Caco-2 (cell line): ENCODE measurements at regions not wholly inside any gene's neighbourhood (a gene's known extent, or its start where the extent isn't known, plus 50 kb on each side); places are given as distances from the start of the nearest gene placed in this dataset.

ENCODE experiments used
- BruUV-seq: library from RNA; stranded (reverse); fragments of 400-500 nt; replicated peaks from 2 replicates; lab custom pipeline; 2021; lab: Mats Ljungman, UMichigan
- CTCF ChIA-PET: fragments of 300-600 bp; sonication (Branson Sonifier 250); formaldehyde crosslinking; loops from one replicate; lab custom pipeline; 2022; ENCODE audit warnings: antibody characterized with exemption; lab: Charles Lee
- POLR2A ChIA-PET: fragments of 300-600 bp; sonication (Branson Sonifier 250); formaldehyde crosslinking; loops from one replicate; lab custom pipeline; 2022; ENCODE audit warnings: antibody characterized with exemption; lab: Charles Lee
- DNase-seq, 2 experiments: peaks; one replicate each; pipeline versions ENCODE4 v3.0.0 to v3.0.0-alpha.2; 2020 to 2022
- H3K27me3 ChIP-seq: replicated peaks from 2 replicates; pipeline ENCODE4 v1.6.0; 2011; ENCODE audit warnings: low read length; ENCODE audit not compliant: control insufficient read depth, insufficient read depth
- H3K36me3 ChIP-seq: 2 replicates; pipeline ENCODE4 v1.5.1; 2011; ENCODE audit warnings: low read length; ENCODE audit not compliant: control insufficient read depth, insufficient read depth
- H3K4me1 ChIP-seq: fragments of 250-450 bp; sonication (Bioruptor Pico); 2 replicates; pipeline ENCODE4 v1.5.1; 2020; ENCODE audit warnings: mild to moderate bottlenecking
- H3K4me3 ChIP-seq: 2 replicates; pipeline ENCODE4 v1.5.1; 2011; ENCODE audit warnings: low read depth, mild to moderate bottlenecking, control low read depth, low read length
- H3K9me3 ChIP-seq: fragments of 250-450 bp; sonication (Bioruptor Pico); 2 replicates; pipeline ENCODE4 v1.5.1; 2020; ENCODE audit warnings: mild to moderate bottlenecking, moderate library complexity
- H3K27ac Mint-ChIP-seq: one replicate; pipeline ENCODE4 v1.8.0; 2022; ENCODE audit warnings: mixed read lengths; ENCODE audit not compliant: unreplicated experiment
- H3K27me3 Mint-ChIP-seq: one replicate; pipeline ENCODE4 v1.8.0; 2022; ENCODE audit warnings: mixed read lengths; ENCODE audit not compliant: insufficient read depth, unreplicated experiment
- H3K36me3 Mint-ChIP-seq: one replicate; pipeline ENCODE4 v1.8.0; 2022; ENCODE audit warnings: mild to moderate bottlenecking, mixed read lengths; ENCODE audit not compliant: insufficient read depth, unreplicated experiment
- H3K4me1 Mint-ChIP-seq: one replicate; pipeline ENCODE4 v1.8.0; 2022; ENCODE audit warnings: low read depth, mixed read lengths; ENCODE audit not compliant: unreplicated experiment
- H3K4me3 Mint-ChIP-seq: one replicate; pipeline ENCODE4 v1.8.0; 2022; ENCODE audit warnings: mild to moderate bottlenecking, moderate library complexity, mixed read lengths; ENCODE audit not compliant: unreplicated experiment
- H3K9me3 Mint-ChIP-seq: one replicate; pipeline ENCODE4 v1.8.0; 2022; ENCODE audit warnings: mixed read lengths; ENCODE audit not compliant: unreplicated experiment
- intact Hi-C: fragments of 100-400 bp; cut with micrococcal nuclease; formaldehyde crosslinking; loops from one replicate; pipeline ENCODE4 v1.10.0; 2022; ENCODE audit not compliant: unreplicated experiment
- TF ChIP-seq, protein P1 (sequence below), 2 experiments: fragments of 200-600 bp in 1 of 2; IDR thresholded peaks; 1 replicate in 1 of 2; 2 replicates in 1 of 2; pipeline versions ENCODE4 v1.5.1 to v1.8.0; 2011 to 2022; ENCODE audit warnings: antibody characterized with exemption in 1 of 2, control low read depth in 1 of 2, inconsistent platforms in 1 of 2, low read depth in 1 of 2, low read length in 1 of 2, mild to moderate bottlenecking in 1 of 2, moderate library complexity in 1 of 2; ENCODE audit not compliant: insufficient read depth in 1 of 2, severe bottlenecking in 1 of 2, unreplicated experiment in 1 of 2

DNA sequence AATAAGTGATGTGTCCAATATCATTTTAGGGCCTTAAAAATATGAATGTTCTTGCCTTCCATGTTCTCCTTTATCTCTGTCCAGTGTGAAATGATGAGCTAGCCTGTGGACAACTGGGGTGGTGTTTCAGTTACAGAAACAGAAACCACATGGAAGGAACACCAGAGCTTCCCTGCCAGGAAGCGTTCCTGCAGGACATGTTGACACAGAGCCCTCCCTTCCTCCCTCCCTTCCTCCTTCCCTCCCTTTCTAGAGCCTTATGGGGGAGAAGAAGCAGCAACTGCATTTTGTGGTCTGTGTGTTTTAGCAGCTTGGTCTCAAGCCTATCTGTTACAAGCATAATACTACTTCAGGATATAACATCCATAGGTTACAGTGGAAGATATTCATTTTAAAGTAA, 539.7 kb upstream of the NETO1 start:
- Mint-ChIP-seq H3K9me3 (no peaks in the 10 kb centered on the region), H3K4me1 (no peaks in the 10 kb centered on the region)
- CTCF ChIA-PET, result no interaction called here

DNA sequence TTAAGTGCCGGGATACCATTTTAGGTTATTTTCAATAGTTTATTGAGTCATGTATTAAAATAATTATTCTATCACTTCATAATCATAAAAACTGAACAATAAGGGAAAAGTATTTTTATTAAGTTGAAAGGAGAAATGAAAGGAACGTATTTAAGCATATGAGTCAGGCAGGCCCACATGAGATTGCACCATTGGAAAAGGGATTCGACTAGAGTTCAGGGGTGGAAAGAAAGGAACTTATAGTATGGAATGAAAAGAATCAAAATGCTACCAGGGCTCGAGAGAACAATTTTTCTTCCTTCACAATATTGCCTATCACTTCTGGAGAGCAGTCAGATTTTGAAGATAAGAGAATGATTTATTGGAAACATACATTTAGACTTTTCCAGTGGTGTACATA, 516.5 kb upstream of the NETO1 start:
- Histone ChIP-seq H3K36me3 (no peaks in the 10 kb centered on the region), H3K27me3 (no peaks in the 10 kb centered on the region), H3K4me3 (no peak overlapping the region), H3K4me1 (no peaks in the 10 kb centered on the region), H3K9me3 (no peaks in the 10 kb centered on the region)
- H3K36me3 Mint-ChIP-seq, result no peaks in the 10 kb centered on the region
- TF ChIP-seq, protein P1, sequence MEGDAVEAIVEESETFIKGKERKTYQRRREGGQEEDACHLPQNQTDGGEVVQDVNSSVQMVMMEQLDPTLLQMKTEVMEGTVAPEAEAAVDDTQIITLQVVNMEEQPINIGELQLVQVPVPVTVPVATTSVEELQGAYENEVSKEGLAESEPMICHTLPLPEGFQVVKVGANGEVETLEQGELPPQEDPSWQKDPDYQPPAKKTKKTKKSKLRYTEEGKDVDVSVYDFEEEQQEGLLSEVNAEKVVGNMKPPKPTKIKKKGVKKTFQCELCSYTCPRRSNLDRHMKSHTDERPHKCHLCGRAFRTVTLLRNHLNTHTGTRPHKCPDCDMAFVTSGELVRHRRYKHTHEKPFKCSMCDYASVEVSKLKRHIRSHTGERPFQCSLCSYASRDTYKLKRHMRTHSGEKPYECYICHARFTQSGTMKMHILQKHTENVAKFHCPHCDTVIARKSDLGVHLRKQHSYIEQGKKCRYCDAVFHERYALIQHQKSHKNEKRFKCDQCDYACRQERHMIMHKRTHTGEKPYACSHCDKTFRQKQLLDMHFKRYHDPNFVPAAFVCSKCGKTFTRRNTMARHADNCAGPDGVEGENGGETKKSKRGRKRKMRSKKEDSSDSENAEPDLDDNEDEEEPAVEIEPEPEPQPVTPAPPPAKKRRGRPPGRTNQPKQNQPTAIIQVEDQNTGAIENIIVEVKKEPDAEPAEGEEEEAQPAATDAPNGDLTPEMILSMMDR (IDR thresholded peaks at IDR 0.05; ENCODE audit: insufficient read depth in 1 of 2, low read depth in 1 of 2, low read length in 1 of 2, severe bottlenecking in 1 of 2, unreplicated experiment in 1 of 2), result no peak
- DNase-seq, result no peak
- H3K27me3 Mint-ChIP-seq, result no peaks in the 10 kb centered on the region
- no peaks in the 10 kb centered on the region for H3K9me3 Mint-ChIP-seq
- POLR2A ChIA-PET, result no interaction called here
- no peak overlapping the region for H3K27ac Mint-ChIP-seq
- CTCF ChIA-PET, result no interaction called here
- H3K4me1 Mint-ChIP-seq, result no peaks in the 10 kb centered on the region
- no peak overlapping the region for H3K4me3 Mint-ChIP-seq
- intact Hi-C loops, result no loop called here
- BruUV-seq, result no TSS peak

More for the DNA sequence above, 539.7 kb upstream of the NETO1 start:
- Mint-ChIP-seq H3K27me3 (no peaks in the 10 kb centered on the region), H3K4me3 (no peak overlapping the region), H3K27ac (no peak overlapping the region), H3K36me3 (no peaks in the 10 kb centered on the region)
- H3K27me3 ChIP-seq, result no peaks in the 10 kb centered on the region
- no TSS peak for BruUV-seq
- intact Hi-C loops, result no loop called here
- H3K36me3 ChIP-seq, result no peaks in the 10 kb centered on the region
- POLR2A ChIA-PET, result no interaction called here
- no peak for DNase-seq
- no peaks in the 10 kb centered on the region for H3K4me1 ChIP-seq
- TF ChIP-seq, protein P1 (IDR thresholded peaks at IDR 0.05; ENCODE audit: insufficient read depth in 1 of 2, low read depth in 1 of 2, low read length in 1 of 2, severe bottlenecking in 1 of 2, unreplicated experiment in 1 of 2), result no peak
- H3K9me3 ChIP-seq, result no peaks in the 10 kb centered on the region
- no peak overlapping the region for H3K4me3 ChIP-seq

DNA sequence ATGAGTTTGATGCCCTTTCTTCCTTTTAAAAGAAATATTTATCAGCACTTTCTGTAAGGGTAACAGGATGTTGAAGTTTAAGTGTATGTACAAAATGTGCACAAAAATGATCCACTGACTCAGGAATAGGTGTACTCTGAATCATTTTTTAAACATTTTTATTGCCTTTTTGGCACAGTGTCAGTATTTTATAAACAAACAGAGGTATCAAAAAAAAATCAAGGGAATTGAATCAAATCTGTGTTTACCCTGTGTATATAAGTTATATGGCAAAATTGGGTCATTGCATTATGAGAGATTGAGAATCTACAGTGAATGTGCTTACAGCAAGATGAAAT, 513.9 kb upstream of the NETO1 start:
- Mint-ChIP-seq H3K9me3 (no peaks in the 10 kb centered on the region), H3K4me3 (no peak overlapping the region), H3K27ac (no peak overlapping the region), H3K27me3 (no peaks in the 10 kb centered on the region), H3K36me3 (no peaks in the 10 kb centered on the region), H3K4me1 (no peaks in the 10 kb centered on the region)
- TF ChIP-seq, protein P1 (IDR thresholded peaks at IDR 0.05; ENCODE audit: insufficient read depth in 1 of 2, low read depth in 1 of 2, low read length in 1 of 2, severe bottlenecking in 1 of 2, unreplicated experiment in 1 of 2), result no peak
- intact Hi-C loops, result no loop called here
- Histone ChIP-seq H3K9me3 (no peaks in the 10 kb centered on the region), H3K36me3 (no peaks in the 10 kb centered on the region), H3K4me1 (no peaks in the 10 kb centered on the region), H3K27me3 (no peaks in the 10 kb centered on the region), H3K4me3 (no peak overlapping the region)
- BruUV-seq, result no TSS peak
- POLR2A ChIA-PET, result no interaction called here
- DNase-seq, result no peak
- CTCF ChIA-PET, result no interaction called here
